ENCODE measurements at regions not wholly inside any gene's neighbourhood (a gene's known extent, or its start where the extent isn't known, plus 50 kb on each side); places are given as distances from the start of the nearest gene placed in this dataset.
A peak's percentile ranks its signal among the peaks of the same experiment; 100 is the strongest.

DNA sequence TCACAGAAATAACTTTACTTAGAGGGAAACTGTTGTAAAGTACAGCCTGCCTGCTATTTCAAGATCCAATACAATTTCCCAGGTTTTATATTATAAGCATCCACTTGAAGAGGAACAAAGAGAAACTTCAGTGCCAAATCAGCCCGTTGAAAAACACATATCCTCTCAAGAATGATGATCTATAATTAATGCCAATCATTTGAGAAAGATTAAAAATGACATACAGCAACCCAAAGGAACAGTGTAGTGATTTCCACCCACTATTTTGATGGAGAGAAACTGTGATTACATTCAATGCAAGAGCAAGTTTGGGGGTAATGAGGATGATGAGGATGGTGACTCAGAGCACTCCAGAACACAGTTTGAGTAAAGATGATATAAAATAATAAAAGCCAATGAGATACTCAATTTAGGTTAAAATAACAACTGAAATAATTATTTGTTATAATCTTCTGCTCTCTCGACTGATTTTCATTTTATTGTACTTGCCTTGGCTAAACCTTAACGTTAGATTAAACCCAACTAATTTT lies 715.5 kb downstream of the NCAM2 start:
- TF ChIP-seq, protein P1, sequence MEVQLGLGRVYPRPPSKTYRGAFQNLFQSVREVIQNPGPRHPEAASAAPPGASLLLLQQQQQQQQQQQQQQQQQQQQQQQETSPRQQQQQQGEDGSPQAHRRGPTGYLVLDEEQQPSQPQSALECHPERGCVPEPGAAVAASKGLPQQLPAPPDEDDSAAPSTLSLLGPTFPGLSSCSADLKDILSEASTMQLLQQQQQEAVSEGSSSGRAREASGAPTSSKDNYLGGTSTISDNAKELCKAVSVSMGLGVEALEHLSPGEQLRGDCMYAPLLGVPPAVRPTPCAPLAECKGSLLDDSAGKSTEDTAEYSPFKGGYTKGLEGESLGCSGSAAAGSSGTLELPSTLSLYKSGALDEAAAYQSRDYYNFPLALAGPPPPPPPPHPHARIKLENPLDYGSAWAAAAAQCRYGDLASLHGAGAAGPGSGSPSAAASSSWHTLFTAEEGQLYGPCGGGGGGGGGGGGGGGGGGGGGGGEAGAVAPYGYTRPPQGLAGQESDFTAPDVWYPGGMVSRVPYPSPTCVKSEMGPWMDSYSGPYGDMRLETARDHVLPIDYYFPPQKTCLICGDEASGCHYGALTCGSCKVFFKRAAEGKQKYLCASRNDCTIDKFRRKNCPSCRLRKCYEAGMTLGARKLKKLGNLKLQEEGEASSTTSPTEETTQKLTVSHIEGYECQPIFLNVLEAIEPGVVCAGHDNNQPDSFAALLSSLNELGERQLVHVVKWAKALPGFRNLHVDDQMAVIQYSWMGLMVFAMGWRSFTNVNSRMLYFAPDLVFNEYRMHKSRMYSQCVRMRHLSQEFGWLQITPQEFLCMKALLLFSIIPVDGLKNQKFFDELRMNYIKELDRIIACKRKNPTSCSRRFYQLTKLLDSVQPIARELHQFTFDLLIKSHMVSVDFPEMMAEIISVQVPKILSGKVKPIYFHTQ (CRISPR knock-in tag; IDR thresholded peaks at IDR 0.05): no peak
- TF ChIP-seq MXD4 (CRISPR knock-in tag; IDR thresholded peaks at IDR 0.05; ENCODE audit: borderline replicate concordance) (no peak), ESRRA (CRISPR knock-in tag; IDR thresholded peaks at IDR 0.05; ENCODE audit: borderline replicate concordance) (no peak), MYBL2 (CRISPR knock-in tag; IDR thresholded peaks at IDR 0.05) (no peak), NFATC4 (CRISPR knock-in tag; IDR thresholded peaks at IDR 0.05) (no peak), IRF2 (CRISPR knock-in tag; IDR thresholded peaks at IDR 0.05; ENCODE audit: borderline replicate concordance, low read depth) (no peak), NFE2L1 (CRISPR knock-in tag; IDR thresholded peaks at IDR 0.05) (no peak)
- TF ChIP-seq, protein P2, sequence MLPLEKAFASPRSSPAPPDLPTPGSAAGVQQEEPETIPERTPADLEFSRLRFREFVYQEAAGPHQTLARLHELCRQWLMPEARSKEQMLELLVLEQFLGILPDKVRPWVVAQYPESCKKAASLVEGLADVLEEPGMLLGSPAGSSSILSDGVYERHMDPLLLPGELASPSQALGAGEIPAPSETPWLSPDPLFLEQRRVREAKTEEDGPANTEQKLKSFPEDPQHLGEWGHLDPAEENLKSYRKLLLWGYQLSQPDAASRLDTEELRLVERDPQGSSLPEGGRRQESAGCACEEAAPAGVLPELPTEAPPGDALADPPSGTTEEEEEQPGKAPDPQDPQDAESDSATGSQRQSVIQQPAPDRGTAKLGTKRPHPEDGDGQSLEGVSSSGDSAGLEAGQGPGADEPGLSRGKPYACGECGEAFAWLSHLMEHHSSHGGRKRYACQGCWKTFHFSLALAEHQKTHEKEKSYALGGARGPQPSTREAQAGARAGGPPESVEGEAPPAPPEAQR (CRISPR knock-in tag; IDR thresholded peaks at IDR 0.05): no peak
- TF ChIP-seq, protein P3, sequence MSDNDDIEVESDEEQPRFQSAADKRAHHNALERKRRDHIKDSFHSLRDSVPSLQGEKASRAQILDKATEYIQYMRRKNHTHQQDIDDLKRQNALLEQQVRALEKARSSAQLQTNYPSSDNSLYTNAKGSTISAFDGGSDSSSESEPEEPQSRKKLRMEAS (CRISPR knock-in tag; IDR thresholded peaks at IDR 0.05): no peak
- Mint-ChIP-seq H3K27me3 (ENCODE audit: low read depth) (no peaks in the 10 kb centered on the region), H3K4me3 (no peak overlapping the region), H3K9me3 (peaks cover 2% of the 10 kb centered on the region), H3K4me1 (peaks cover 24% of the 10 kb centered on the region), H3K36me3 (no peaks in the 10 kb centered on the region; the same call in 1 of the 2 replicates), H3K27ac (no peak overlapping the region)
- POLR2A ChIA-PET: no interaction called here
- DNase-seq (ENCODE audit: low spot score) (no peak), ATAC-seq (no peak)
- CTCF ChIA-PET: no interaction called here

DNA sequence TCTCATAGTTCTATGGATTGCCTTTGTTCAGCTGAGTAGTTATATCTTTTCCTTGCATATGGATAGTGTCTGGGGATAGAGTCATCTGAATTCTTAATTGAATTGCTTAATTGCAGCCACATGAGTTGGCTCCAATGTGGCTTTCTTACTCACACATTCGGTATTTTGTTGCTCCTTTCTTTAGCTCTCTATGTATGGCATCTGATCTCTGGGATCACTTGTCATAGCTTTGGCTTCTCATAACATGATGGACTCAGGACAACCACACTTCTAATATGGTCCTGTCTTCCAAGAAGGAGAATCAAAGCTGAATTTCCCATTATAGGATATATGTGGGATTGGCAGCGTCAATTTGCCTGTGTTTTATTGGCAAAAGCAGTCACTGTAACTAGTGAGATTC lies 716.2 kb downstream of the NCAM2 start:
- Mint-ChIP-seq H3K27ac (peak overlapping the region; percentile 17; the same call in 1 of the 2 replicates), H3K4me3 (no peak overlapping the region), H3K36me3 (no peaks in the 10 kb centered on the region), H3K4me1 (peaks cover 24% of the 10 kb centered on the region), H3K9me3 (no peaks in the 10 kb centered on the region), H3K27me3 (ENCODE audit: low read depth) (no peaks in the 10 kb centered on the region)
- TF ChIP-seq GABPB1 (CRISPR knock-in tag; IDR thresholded peaks at IDR 0.05) (no peak), SOX15 (CRISPR knock-in tag; IDR thresholded peaks at IDR 0.05) (no peak)
- TF ChIP-seq, protein P4, sequence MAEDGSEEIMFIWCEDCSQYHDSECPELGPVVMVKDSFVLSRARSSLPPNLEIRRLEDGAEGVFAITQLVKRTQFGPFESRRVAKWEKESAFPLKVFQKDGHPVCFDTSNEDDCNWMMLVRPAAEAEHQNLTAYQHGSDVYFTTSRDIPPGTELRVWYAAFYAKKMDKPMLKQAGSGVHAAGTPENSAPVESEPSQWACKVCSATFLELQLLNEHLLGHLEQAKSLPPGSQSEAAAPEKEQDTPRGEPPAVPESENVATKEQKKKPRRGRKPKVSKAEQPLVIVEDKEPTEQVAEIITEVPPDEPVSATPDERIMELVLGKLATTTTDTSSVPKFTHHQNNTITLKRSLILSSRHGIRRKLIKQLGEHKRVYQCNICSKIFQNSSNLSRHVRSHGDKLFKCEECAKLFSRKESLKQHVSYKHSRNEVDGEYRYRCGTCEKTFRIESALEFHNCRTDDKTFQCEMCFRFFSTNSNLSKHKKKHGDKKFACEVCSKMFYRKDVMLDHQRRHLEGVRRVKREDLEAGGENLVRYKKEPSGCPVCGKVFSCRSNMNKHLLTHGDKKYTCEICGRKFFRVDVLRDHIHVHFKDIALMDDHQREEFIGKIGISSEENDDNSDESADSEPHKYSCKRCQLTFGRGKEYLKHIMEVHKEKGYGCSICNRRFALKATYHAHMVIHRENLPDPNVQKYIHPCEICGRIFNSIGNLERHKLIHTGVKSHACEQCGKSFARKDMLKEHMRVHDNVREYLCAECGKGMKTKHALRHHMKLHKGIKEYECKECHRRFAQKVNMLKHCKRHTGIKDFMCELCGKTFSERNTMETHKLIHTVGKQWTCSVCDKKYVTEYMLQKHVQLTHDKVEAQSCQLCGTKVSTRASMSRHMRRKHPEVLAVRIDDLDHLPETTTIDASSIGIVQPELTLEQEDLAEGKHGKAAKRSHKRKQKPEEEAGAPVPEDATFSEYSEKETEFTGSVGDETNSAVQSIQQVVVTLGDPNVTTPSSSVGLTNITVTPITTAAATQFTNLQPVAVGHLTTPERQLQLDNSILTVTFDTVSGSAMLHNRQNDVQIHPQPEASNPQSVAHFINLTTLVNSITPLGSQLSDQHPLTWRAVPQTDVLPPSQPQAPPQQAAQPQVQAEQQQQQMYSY (CRISPR knock-in tag; IDR thresholded peaks at IDR 0.05): no peak
- TF ChIP-seq, protein P5, sequence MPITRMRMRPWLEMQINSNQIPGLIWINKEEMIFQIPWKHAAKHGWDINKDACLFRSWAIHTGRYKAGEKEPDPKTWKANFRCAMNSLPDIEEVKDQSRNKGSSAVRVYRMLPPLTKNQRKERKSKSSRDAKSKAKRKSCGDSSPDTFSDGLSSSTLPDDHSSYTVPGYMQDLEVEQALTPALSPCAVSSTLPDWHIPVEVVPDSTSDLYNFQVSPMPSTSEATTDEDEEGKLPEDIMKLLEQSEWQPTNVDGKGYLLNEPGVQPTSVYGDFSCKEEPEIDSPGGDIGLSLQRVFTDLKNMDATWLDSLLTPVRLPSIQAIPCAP (CRISPR knock-in tag; IDR thresholded peaks at IDR 0.05): no peak
- DNase-seq (ENCODE audit: low spot score): no peak
- ChIA-PET CTCF (no interaction called here), POLR2A (interaction anchor here (0.5 kb wide), 1 partner anchor 701 kb away, joined by 3 read pairs; no protein-coding TSS in a partner anchor)
- ATAC-seq: no peak

Data from WTC11 (cell line).